ENCODE measurements at regions not wholly inside any gene's neighbourhood (a gene's known extent, or its start where the extent isn't known, plus 50 kb on each side); places are given as distances from the start of the nearest gene placed in this dataset.
"Not testable (repeated sequence)": the region's sequence is repeated elsewhere in the genome, so short reads cannot be mapped to it uniquely, and the experiment has no call there.

DNA sequence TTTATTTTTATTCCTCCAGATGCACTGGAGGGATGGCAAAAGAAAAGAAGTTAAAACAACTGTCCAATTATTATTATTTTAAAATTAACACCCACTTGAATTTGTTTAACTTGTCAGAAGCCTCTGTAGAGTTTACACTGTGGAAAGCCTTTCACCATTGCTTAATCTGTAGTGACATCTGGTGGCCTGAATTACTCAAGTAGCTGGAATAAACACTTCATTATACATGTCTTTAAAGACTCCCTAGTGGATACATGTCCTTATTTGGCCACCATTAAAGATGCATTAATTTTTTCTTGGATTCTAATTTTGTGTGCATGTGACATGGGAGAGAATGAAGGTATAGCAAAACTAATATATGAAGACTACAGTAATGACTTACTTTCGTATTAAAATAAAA is 1496.5 kb downstream of the FAM181B start:
- no peak for TF ChIP-seq POLR2A (IDR thresholded peaks at IDR 0.05)
- TF ChIP-seq, protein P1, sequence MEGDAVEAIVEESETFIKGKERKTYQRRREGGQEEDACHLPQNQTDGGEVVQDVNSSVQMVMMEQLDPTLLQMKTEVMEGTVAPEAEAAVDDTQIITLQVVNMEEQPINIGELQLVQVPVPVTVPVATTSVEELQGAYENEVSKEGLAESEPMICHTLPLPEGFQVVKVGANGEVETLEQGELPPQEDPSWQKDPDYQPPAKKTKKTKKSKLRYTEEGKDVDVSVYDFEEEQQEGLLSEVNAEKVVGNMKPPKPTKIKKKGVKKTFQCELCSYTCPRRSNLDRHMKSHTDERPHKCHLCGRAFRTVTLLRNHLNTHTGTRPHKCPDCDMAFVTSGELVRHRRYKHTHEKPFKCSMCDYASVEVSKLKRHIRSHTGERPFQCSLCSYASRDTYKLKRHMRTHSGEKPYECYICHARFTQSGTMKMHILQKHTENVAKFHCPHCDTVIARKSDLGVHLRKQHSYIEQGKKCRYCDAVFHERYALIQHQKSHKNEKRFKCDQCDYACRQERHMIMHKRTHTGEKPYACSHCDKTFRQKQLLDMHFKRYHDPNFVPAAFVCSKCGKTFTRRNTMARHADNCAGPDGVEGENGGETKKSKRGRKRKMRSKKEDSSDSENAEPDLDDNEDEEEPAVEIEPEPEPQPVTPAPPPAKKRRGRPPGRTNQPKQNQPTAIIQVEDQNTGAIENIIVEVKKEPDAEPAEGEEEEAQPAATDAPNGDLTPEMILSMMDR (IDR thresholded peaks at IDR 0.05): peak in 9 of 12 donors; percentile 20 to 54 (median 49)
- DNase-seq (no peak), ATAC-seq (peak in 1 of 4 donors; percentile 41)
- Histone ChIP-seq H3K4me3 (no peak overlapping the region), H3K27me3 (no peaks in the 10 kb centered on the region), H3K9me3 (no peaks in the 10 kb centered on the region), H3K27ac (no peak overlapping the region), H3K36me3 (no peaks in the 10 kb centered on the region), H3K4me1 (no peaks in the 10 kb centered on the region)
- WGBS, 4 donors: 78 to 88% (median 82%) methylated on average over 1 of the region's 1 CpG
- intact Hi-C loops (cut with DNase I): no loop called here

GRCh38 chr11:81227409-81227808 is 1506.3 kb downstream of the FAM181B start:
- intact Hi-C loops (cut with DNase I); H3K4me1 ChIP-seq; H3K4me3 ChIP-seq; DNase-seq; H3K9me3 ChIP-seq; H3K27me3 ChIP-seq; H3K36me3 ChIP-seq; H3K27ac ChIP-seq; ATAC-seq: not testable (repeated sequence)
- WGBS, 4 donors: 95 to 97% (median 96%) methylated on average over 13 of the region's 13 CpGs

GRCh38 chr11:81224396-81224795 is 1509.3 kb downstream of the FAM181B start:
- WGBS, 4 donors: 69 to 89% (median 86%) methylated on average over 3 of the region's 3 CpGs
- Histone ChIP-seq H3K9me3 (no peaks in the 10 kb centered on the region), H3K4me1 (no peaks in the 10 kb centered on the region), H3K27me3 (no peaks in the 10 kb centered on the region), H3K4me3 (no peak overlapping the region), H3K27ac (no peak overlapping the region), H3K36me3 (no peaks in the 10 kb centered on the region)
- no peak for DNase-seq
- TF ChIP-seq POLR2A (IDR thresholded peaks at IDR 0.05): no peak
- TF ChIP-seq, protein P1 (IDR thresholded peaks at IDR 0.05): no peak
- ATAC-seq: no peak
- intact Hi-C loops (cut with DNase I): no loop called here

- DNase-seq (no peak), ATAC-seq (no peak)
- intact Hi-C loops (cut with DNase I): no loop called here
- no peaks in the 10 kb centered on the region for H3K36me3 ChIP-seq
- no peaks in the 10 kb centered on the region for H3K27me3 ChIP-seq
- no peaks in the 10 kb centered on the region for H3K4me1 ChIP-seq
- no peak overlapping the region for H3K4me3 ChIP-seq
- no peak overlapping the region for H3K27ac ChIP-seq
- 70 to 77% (median 74%) methylated on average over 3 of the region's 3 CpGs for WGBS, 4 donors
- no peaks in the 10 kb centered on the region for H3K9me3 ChIP-seq
- TF ChIP-seq, protein P1 (IDR thresholded peaks at IDR 0.05): no peak
- TF ChIP-seq POLR2A (IDR thresholded peaks at IDR 0.05): no peak
These were observed 1511.2 kb downstream of the FAM181B start for GRCh38 chr11:81222491-81222890.

DNA sequence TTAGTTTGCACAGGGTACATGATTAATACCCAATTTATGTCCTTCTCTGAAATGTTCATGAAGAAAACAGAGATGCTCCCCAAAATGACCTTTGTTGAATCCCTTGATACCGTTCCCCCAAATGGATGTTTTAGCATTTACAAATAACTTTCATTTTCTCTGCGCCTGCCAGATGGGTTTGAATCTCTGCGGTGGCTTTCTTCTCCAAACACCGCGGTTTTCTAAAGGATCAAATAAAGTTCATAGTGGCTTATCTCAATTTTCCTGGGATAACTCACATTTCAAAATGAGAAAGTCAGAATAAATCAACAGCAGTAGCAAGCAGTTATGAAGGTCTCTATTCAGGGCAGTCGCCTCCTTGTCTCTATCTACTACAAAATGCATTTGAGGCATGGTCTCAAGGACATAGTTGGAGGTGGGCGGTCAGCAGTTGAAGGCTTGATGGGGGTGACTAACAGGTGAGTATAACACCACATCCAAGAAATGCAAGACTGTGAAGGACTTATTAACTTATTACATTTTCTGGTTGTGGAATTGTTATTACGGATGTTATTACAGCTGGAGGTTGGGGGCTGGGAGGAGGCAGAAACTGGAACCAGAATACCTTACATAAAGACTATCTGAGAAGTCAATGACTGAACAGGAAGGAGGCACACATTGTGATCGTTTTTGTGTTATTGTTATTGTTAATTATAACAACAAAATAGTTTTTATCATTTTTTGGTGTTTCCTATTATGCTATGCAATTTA is 1513.3 kb downstream of the FAM181B start:
- Histone ChIP-seq H3K27me3 (no peaks in the 10 kb centered on the region), H3K4me1 (no peaks in the 10 kb centered on the region), H3K36me3 (no peaks in the 10 kb centered on the region), H3K4me3 (peak overlapping the region in 3 of 12 donors; percentile 6 to 9 (median 8)), H3K9me3 (no peaks in the 10 kb centered on the region), H3K27ac (no peak overlapping the region)
- TF ChIP-seq, protein P1 (IDR thresholded peaks at IDR 0.05): no peak
- TF ChIP-seq POLR2A (IDR thresholded peaks at IDR 0.05): no peak
- no peak for DNase-seq
- 73 to 82% (median 79%) methylated on average over 9 of the region's 9 CpGs for WGBS, 4 donors
- ATAC-seq: no peak
- intact Hi-C loops (cut with DNase I): no loop called here

All from heart left ventricle (tissue), 16 donors.